Embryonic facial prominence (tissue), 1 donor: ENCODE measurements at regions not wholly inside any gene's neighbourhood (a gene's known extent, or its start where the extent isn't known, plus 50 kb on each side); places are given as distances from the start of the nearest gene placed in this dataset.
"Not testable (repeated sequence)": the region's sequence is repeated elsewhere in the genome, so short reads cannot be mapped to it uniquely, and the experiment has no call there.

Source experiments
- DNase-seq: peaks from one replicate; pipeline ENCODE4 v3.0.0-alpha.2; 2016; ENCODE audit errors: extremely low spot score

DNA sequence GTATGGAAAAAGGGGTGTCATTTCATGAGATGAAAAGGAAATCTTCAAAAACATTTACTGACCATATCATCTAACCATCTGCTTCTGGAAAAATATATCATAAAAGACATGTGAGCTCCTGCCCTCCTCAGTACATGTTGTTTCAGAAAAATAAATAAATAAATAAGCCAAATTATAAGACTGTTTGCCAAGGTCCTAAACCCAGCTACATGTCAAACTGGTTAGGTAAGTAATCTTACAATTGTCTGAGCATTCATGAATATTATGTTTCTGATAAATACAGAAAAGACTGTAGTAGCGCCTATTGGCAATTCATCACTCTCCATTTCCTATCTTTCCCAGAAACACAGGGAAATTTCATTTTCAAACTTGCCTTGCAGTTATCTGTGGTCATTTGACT, 138.9 kb upstream of the SETBP1 start:
- no peak for DNase-seq

GRCh38 chr18:44543387-44543786, 137.3 kb upstream of the SETBP1 start:
- no peak for DNase-seq

- DNase-seq, result no peak
Measured at GRCh38 chr18:44545359-44545985, 135.2 kb upstream of the SETBP1 start.

DNA sequence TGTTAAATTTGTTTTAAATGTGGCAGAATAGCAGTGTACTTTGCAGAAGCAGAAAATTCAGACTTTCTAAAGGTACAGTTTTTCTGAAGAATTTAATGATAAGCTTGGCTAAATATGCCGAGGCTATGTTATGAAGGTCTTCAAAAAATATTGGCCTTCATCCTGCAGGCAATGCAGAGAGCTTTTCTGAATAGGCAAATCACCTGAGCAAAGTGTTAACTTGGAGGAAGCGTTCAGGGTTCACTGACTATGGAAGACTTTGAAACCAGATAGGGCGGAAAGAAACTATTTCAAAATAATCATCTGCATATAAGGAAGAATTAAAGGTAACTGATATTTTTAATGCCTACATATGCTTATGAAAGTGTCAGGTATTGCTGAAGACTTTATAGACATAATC, 133.7 kb upstream of the SETBP1 start:
- DNase-seq, result no peak

DNA sequence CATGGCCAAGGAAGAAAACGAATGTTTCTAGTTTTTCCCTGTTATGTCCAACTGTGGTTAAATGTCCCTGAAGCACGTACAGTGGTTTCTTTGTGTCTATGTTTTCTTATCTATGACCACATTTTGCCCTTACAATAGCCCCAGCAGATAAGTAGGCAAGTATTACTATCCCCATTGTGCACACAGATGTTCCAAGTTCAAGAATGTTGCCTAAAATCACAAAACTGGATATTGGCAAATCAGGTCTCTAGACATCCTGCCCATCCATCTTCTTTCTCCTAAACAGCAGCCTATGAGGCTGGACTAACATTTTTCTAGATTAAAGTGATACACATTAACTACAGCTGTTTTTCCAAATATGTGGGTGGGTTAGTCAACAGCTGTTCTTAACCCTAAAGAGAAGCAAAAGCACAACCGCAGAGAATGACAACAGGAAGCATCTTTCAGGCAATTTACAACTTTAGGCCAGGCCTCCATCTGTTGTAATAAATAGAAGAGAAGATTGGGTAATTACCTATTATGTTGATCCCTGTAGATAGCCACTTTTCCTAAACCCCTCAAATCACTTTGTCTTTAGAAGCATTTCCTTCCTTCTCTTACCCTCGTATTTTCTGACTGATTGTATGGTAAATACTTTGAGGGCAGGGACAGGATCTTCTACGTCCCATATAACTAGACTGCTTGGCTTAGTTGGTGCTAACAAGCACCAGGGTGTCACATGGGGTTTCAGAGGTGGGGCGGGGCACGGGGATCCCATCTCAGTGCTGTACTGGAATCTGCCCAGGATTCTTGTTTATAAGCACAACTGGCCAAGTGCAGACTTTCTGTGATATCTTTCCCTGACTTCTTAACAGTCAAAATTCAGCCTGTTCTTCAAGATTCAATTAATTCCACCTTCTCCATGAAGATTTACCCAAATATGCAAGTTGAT, 132.1 kb upstream of the SETBP1 start:
- no peak for DNase-seq

GRCh38 chr18:44552706-44553105, 128.0 kb upstream of the SETBP1 start:
- no peak for DNase-seq

DNA sequence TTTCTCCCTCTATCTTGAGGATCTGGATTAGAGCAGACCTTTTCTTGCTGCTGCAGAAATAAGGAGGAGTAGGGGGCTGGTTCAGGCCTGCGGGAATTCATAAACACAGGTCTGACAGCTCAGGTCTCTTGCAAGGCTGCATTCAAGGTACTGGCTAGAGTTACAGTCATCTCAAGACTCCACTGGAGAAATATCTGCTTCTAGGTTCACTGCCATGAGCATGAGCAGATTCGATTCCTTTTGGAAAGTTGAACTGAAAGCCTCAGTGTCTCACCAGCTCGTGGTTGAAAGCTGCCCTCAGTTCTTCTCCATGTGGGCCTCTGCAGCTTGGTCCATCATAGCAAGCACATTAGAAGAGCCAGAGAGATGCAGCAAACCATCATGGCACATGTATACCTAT, 124.4 kb upstream of the SETBP1 start:
- no peak for DNase-seq

- no peak for DNase-seq
Measured at GRCh38 chr18:44557616-44558151, 123.0 kb upstream of the SETBP1 start.

DNA sequence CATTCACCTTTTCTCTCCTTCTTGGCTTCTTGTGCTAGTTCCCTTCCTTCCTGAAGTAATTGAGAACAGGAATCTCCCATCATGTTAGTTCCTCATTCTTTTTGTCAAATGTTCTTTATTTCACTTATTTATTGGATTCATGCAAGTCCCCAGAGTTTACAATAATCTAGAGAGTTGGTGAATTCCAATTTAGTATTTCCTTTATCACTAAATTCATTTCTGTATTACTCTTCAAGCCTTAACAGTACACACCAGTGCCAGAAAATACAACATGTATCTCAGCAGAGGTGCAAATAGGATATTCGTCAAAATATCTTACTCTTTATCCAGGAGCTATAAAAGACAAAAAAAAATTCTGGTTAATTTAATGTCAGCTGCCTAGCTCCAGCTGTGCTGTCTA, 121.9 kb upstream of the SETBP1 start:
- no peak for DNase-seq

DNA sequence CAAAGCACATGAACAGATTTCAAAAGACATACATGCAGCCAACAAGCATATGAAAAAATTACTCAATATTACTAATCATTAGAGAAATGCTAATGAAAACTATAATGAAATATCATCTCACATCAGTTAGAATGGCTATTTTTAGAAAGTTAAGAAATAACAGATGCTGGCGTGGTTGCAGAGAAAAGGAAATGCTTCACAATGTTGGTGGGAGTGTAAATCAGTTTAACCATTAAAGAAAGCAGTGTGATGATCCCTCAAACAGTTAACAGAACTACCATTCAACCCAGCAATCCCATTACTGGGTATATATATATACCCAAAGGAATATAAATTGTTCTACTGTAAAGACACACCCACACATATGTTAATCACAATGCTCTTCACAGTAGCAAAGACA, 117.7 kb upstream of the SETBP1 start:
- no peak for DNase-seq

GRCh38 chr18:44564922-44565321, 115.8 kb upstream of the SETBP1 start:
- DNase-seq, result no peak

DNA sequence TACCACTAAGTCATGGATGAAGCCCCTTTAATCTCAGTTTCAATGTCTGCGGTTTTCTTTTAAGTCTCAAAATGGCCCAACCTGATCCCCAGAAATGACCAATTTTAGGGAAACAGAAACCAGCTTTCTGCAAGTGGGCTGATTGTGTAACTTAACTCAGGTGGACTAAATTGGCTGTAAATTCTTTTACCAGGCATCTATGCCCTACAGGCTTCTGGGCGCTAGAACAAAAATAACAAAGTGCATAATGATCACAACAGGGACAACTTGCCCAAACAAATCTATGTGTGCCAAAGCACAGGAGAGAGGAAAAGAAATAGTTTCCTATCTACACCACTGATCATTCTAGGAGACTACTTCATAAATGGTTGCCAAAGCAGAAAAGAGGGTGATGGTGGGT, 112.3 kb upstream of the SETBP1 start:
- DNase-seq, result no peak

DNA sequence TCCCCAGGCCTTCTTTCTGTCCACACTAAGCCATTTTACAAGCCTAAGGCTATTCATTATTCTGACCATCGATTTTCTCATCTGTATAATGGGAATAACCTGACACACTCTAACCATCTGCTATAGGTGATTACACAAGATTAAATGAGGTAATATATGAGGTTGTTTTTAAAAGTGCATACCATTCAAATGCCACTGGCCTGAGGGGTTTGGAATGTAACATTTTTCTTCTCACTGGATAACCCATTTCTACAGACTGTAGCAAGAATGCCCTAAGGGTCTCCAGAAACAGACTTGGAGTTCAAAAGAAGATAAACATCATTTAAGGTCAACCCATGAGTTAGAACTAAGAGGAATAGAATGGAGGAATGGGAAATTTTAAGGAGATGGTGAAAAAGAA, 111.7 kb upstream of the SETBP1 start:
- no peak for DNase-seq

GRCh38 chr18:44569391-44570055, 111.2 kb upstream of the SETBP1 start:
- no peak for DNase-seq

DNA sequence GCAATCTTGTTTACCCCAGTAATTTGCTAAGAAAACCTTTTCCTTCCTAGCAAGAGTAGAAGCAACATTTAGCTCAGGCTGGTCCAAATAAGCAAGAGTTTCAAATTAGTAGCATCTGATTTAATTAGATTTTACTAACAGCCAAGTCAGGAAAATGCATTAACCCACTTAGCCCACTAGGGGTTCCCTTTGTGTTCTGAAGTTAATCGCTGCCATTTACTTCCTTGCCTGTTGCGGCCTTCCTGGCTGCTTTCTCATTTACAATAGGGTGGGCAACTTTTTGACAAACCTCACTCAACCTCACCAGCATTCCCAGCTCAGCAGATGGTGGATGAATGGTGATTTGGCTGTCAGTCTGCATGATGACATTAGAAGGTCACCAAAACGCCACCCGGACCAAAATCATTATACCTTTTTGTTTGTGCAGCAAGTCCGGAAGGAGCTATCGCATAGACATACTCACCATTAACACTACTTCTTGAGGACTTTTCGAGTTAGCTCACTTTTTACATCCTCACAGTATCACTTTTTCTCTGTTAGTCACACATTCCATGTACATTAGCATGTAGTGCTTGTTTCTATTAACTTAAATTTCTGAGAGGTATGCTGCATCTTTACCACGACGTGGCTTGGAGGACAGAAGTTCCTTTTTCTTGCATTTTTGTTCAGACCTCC, 101.5 kb upstream of the SETBP1 start:
- no peak for DNase-seq

DNA sequence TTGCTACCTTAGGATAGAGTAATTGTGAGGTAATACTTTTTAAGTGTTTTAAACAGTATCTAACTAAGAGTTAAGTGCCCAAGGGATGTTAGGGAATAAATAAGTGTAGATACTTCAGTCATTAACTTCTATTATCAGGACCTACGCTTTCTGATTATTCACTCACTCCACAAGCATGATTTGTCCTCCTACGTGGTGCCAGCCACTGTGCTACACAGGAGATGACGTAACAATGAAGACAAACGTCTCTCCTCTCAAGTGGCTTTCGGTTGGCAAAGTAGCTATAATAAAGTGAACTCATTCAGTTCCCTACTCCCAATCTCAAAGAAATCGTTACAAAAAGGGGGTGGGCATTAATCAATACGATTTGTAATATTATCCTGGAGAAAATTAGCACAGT, 100.9 kb upstream of the SETBP1 start:
- no peak for DNase-seq

DNA sequence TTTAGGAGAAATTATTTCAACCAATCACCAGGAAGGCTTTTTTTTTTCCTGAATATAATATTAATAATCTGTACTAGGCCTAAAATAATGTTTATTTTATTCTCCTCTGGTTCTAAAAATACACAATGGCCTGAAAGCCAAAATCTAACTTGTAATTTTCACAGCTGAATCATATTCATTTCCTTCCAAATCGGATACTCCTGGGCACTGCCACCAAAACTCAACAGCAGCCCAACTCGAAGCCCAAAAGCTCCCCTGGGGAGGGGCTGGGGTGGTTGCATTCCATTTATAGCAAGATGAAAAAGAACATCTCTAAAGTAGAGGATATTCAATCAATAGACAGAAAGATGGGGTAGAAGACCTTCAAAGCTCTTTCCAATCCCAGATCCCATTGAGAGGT, 100.5 kb upstream of the SETBP1 start:
- DNase-seq, result no peak

DNA sequence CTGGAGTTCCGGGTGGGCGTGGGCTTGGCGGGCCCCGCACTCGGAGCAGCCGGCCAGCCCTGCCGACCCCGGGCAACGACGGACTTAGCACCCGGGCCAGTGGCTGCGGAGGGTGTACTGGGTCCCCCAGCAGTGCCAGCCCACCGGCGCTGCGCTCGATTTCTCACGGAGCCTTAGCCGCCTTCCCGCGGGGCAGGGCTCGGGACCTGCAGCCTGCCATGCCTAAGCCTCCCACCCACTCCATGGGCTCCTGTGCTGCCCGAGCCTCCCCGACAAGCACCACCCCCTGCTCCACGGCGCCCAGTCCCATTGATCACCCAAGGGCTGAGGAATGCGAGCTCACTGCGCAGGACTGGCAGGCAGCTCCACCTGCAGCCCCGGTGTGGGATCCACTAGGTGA, 99.9 kb upstream of the SETBP1 start:
- DNase-seq, result not testable (repeated sequence)

DNA sequence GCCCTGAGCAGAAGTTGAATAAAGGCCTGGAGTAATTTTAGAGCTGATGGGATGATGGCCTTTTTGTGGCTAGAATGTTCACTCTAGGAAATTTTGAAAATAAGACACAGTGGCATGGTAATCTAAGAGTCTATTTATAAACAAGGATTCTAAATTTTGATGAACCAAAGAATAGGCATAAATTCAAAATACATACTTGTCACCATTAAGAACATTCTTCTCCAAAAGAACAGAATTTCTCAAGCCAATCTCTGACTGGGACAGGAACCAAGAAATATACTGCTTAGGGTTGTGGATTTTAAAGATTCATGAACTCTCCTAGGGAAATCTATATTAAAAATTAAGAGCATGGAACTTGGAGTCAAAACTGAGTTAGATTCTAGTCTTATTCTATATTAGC, 98.2 kb upstream of the SETBP1 start:
- DNase-seq, result no peak

GRCh38 chr18:44584900-44585299, 95.8 kb upstream of the SETBP1 start:
- no peak for DNase-seq

- no peak for DNase-seq
Measured at GRCh38 chr18:44586782-44587524, 93.7 kb upstream of the SETBP1 start.
